ENCODE measurements at regions not wholly inside any gene's neighbourhood (a gene's known extent, or its start where the extent isn't known, plus 50 kb on each side); places are given as distances from the start of the nearest gene placed in this dataset.

- TF ChIP-seq CTCF (optimal IDR thresholded peaks at IDR 0.05 in 1 of 3, IDR thresholded peaks at IDR 0.05 in 1 of 3, conservative IDR thresholded peaks at IDR 0.05 in 1 of 3; ENCODE audit: extremely low read depth in 1 of 3, insufficient read depth in 2 of 3, low read length in 3 of 3) (no peak), EZH2 (IDR thresholded peaks at IDR 0.05; ENCODE audit: low read length) (no peak)
- Histone ChIP-seq H3K27ac (ENCODE audit: control insufficient read depth, insufficient read depth, low read length) (no peak overlapping the region), H4K20me1 (ENCODE audit: control insufficient read depth, extremely low read depth, insufficient read depth, low read length) (no peaks in the 10 kb centered on the region), H3K4me3 (ENCODE audit: control insufficient read depth in 2 of 3, extremely low read depth in 1 of 3, insufficient read depth in 2 of 3, low read depth in 1 of 3, low read length in 3 of 3) (no peak overlapping the region), H3K4me2 (ENCODE audit: control insufficient read depth, extremely low read depth, insufficient read depth, low read depth, low read length) (no peak overlapping the region), H2AFZ (ENCODE audit: control insufficient read depth, low read length) (no peak overlapping the region), H3K9me1 (ENCODE audit: control insufficient read depth, extremely low read depth, insufficient read depth, low read length) (no peaks in the 10 kb centered on the region), H3K79me2 (ENCODE audit: control insufficient read depth, insufficient read depth, low read length) (no peaks in the 10 kb centered on the region), H3K4me1 (ENCODE audit: control insufficient read depth, extremely low read depth, insufficient read depth, low read length) (no peaks in the 10 kb centered on the region), H3K36me3 (ENCODE audit: control insufficient read depth in 2 of 2, extremely low read depth in 1 of 2, insufficient read depth in 2 of 2, low read length in 2 of 2) (no peaks in the 10 kb centered on the region), H3K9me3 (ENCODE audit: control insufficient read depth, low read depth, low read length) (no peaks in the 10 kb centered on the region), H3K9ac (ENCODE audit: control insufficient read depth, extremely low read depth, insufficient read depth, low read length) (no peak overlapping the region), H3K27me3 (ENCODE audit: control insufficient read depth, extremely low read depth, insufficient read depth, low read length) (no peaks in the 10 kb centered on the region)
- DNase-seq (ENCODE audit: low read depth, low spot score), result no peak
- dilution Hi-C loops (cut with MboI; ENCODE audit: extremely low pct_ligation_motif_present, low sequenced_read_pairs), result no loop called here
- FAIRE-seq, result no peak
Measured at GRCh38 chr2:80725001-80725400, 420.4 kb upstream of the LRRTM1 start.

- H2AFZ ChIP-seq (ENCODE audit: control insufficient read depth, low read length), result no peak overlapping the region
- H3K4me2 ChIP-seq (ENCODE audit: control insufficient read depth, extremely low read depth, insufficient read depth, low read depth, low read length), result no peak overlapping the region
- DNase-seq (ENCODE audit: low read depth, low spot score) (no peak), FAIRE-seq (no peak)
- no peaks in the 10 kb centered on the region for H3K79me2 ChIP-seq (ENCODE audit: control insufficient read depth, insufficient read depth, low read length)
- no peaks in the 10 kb centered on the region for H3K27me3 ChIP-seq (ENCODE audit: control insufficient read depth, extremely low read depth, insufficient read depth, low read length)
- H3K9me3 ChIP-seq (ENCODE audit: control insufficient read depth, low read depth, low read length), result no peaks in the 10 kb centered on the region
- dilution Hi-C loops (cut with MboI; ENCODE audit: extremely low pct_ligation_motif_present, low sequenced_read_pairs), result no loop called here
- H3K9ac ChIP-seq (ENCODE audit: control insufficient read depth, extremely low read depth, insufficient read depth, low read length), result no peak overlapping the region
- TF ChIP-seq EZH2 (IDR thresholded peaks at IDR 0.05; ENCODE audit: low read length) (no peak), CTCF (optimal IDR thresholded peaks at IDR 0.05 in 1 of 3, IDR thresholded peaks at IDR 0.05 in 1 of 3, conservative IDR thresholded peaks at IDR 0.05 in 1 of 3; ENCODE audit: extremely low read depth in 1 of 3, insufficient read depth in 2 of 3, low read length in 3 of 3) (no peak)
- H3K27ac ChIP-seq (ENCODE audit: control insufficient read depth, insufficient read depth, low read length), result no peak overlapping the region
- H3K36me3 ChIP-seq (ENCODE audit: control insufficient read depth in 2 of 2, extremely low read depth in 1 of 2, insufficient read depth in 2 of 2, low read length in 2 of 2), result no peaks in the 10 kb centered on the region
- H3K9me1 ChIP-seq (ENCODE audit: control insufficient read depth, extremely low read depth, insufficient read depth, low read length), result no peaks in the 10 kb centered on the region
- no peaks in the 10 kb centered on the region for H3K4me1 ChIP-seq (ENCODE audit: control insufficient read depth, extremely low read depth, insufficient read depth, low read length)
- H4K20me1 ChIP-seq (ENCODE audit: control insufficient read depth, extremely low read depth, insufficient read depth, low read length), result no peaks in the 10 kb centered on the region
- H3K4me3 ChIP-seq (ENCODE audit: control insufficient read depth in 2 of 3, extremely low read depth in 1 of 3, insufficient read depth in 2 of 3, low read depth in 1 of 3, low read length in 3 of 3), result no peak overlapping the region
Measured at GRCh38 chr2:80722803-80723202, 418.3 kb upstream of the LRRTM1 start.
